ENCODE measurements at regions not wholly inside any gene's neighbourhood (a gene's known extent, or its start where the extent isn't known, plus 50 kb on each side); places are given as distances from the start of the nearest gene placed in this dataset.

DNA sequence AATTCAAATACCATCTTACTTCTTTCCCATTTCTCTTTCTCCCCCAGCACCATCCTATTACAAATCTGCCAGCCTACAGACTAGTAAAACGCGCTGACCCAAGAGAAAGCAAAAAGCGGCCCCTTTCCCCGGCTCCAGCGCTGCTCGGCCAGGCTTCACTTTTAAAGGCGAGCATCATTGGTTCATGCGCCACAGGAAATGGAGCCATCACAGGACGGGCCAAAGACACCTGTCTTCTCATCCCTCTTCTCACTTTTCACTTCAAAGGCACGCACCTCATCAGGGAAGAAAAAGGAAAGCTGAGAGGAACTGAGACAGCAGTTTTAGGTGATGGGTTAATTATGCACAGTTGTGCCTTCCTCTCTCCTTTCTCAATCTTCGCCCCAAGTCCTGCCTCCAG is 664.2 kb upstream of the USP24 start:
- TF ChIP-seq POLR2A (IDR thresholded peaks at IDR 0.05): no peak
- TF ChIP-seq, protein P1, sequence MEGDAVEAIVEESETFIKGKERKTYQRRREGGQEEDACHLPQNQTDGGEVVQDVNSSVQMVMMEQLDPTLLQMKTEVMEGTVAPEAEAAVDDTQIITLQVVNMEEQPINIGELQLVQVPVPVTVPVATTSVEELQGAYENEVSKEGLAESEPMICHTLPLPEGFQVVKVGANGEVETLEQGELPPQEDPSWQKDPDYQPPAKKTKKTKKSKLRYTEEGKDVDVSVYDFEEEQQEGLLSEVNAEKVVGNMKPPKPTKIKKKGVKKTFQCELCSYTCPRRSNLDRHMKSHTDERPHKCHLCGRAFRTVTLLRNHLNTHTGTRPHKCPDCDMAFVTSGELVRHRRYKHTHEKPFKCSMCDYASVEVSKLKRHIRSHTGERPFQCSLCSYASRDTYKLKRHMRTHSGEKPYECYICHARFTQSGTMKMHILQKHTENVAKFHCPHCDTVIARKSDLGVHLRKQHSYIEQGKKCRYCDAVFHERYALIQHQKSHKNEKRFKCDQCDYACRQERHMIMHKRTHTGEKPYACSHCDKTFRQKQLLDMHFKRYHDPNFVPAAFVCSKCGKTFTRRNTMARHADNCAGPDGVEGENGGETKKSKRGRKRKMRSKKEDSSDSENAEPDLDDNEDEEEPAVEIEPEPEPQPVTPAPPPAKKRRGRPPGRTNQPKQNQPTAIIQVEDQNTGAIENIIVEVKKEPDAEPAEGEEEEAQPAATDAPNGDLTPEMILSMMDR (IDR thresholded peaks at IDR 0.05): no peak
- no peaks in the 10 kb centered on the region for H3K27me3 ChIP-seq
- H3K27ac ChIP-seq: no peak overlapping the region
- DNase-seq (no peak), ATAC-seq (no peak)
- WGBS (ENCODE audit: insufficient coverage, low coverage, low lambda C conversion rate, missing lambda C conversion rate): 76% methylated on average over 11 of the region's 11 CpGs
- intact Hi-C loops (cut with DNase I): no loop called here
- no peaks in the 10 kb centered on the region for H3K4me1 ChIP-seq
- H3K4me3 ChIP-seq: no peak overlapping the region
- H3K36me3 ChIP-seq: no peaks in the 10 kb centered on the region
- no peaks in the 10 kb centered on the region for H3K9me3 ChIP-seq

DNA sequence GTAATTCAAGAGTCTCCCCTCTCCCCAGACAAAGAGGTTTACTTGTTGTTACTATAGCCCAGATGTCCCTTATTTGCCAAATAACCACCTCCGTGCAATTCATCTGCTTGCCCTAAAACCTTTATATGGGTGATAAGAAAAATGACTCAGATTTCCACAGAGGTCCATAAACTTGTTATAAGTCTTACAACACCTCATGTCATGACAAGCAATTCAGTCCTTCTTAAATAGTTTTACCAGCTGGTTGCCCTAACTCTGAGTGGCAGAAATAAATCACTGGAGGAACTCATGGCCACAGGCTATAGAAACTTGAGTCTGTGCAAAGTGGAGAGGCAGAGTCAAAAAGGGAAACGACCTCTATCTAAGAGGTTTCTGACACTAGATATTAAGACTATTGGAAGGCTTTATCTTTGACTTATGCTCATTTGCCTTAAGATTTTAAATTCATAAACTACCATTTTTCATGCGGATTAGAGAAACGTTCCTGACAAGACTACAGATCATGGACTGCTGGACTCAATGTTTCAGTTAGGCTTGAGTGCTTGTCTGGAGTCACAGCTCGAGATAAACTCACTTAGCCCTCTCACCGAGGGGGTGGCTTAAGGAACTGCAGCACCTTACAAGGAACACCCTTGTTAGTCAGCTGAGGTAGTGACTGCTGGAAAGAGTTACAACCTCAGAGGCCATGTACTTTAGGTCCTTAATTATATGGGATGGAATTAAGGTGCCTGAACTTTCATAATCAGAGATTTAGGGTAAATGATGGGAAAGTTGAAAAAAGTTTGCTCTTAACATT is 662.5 kb upstream of the USP24 start:
- WGBS (ENCODE audit: insufficient coverage, low coverage, low lambda C conversion rate, missing lambda C conversion rate): 32% methylated on average over 6 of the region's 6 CpGs
- H3K4me1 ChIP-seq: no peaks in the 10 kb centered on the region
- DNase-seq (no peak), ATAC-seq (no peak)
- TF ChIP-seq, protein P1 (IDR thresholded peaks at IDR 0.05): no peak
- no peak for TF ChIP-seq POLR2A (IDR thresholded peaks at IDR 0.05)
- H3K36me3 ChIP-seq: no peaks in the 10 kb centered on the region
- H3K4me3 ChIP-seq: no peak overlapping the region
- no peaks in the 10 kb centered on the region for H3K9me3 ChIP-seq
- no peak overlapping the region for H3K27ac ChIP-seq
- no peaks in the 10 kb centered on the region for H3K27me3 ChIP-seq
- intact Hi-C loops (cut with DNase I): no loop called here

GRCh38 chr1:55876276-55877060 is 661.3 kb upstream of the USP24 start:
- DNase-seq: no peak
- TF ChIP-seq POLR2A (IDR thresholded peaks at IDR 0.05): no peak
- TF ChIP-seq, protein P1 (IDR thresholded peaks at IDR 0.05): no peak
- 80% methylated on average over 1 of the region's 1 CpG for WGBS (ENCODE audit: insufficient coverage, low coverage, low lambda C conversion rate, missing lambda C conversion rate)
- Histone ChIP-seq H3K4me3 (no peak overlapping the region), H3K36me3 (no peaks in the 10 kb centered on the region), H3K4me1 (no peaks in the 10 kb centered on the region), H3K27ac (no peak overlapping the region), H3K27me3 (no peaks in the 10 kb centered on the region), H3K9me3 (no peaks in the 10 kb centered on the region)
- intact Hi-C loops (cut with DNase I): no loop called here
- no peak for ATAC-seq

DNA sequence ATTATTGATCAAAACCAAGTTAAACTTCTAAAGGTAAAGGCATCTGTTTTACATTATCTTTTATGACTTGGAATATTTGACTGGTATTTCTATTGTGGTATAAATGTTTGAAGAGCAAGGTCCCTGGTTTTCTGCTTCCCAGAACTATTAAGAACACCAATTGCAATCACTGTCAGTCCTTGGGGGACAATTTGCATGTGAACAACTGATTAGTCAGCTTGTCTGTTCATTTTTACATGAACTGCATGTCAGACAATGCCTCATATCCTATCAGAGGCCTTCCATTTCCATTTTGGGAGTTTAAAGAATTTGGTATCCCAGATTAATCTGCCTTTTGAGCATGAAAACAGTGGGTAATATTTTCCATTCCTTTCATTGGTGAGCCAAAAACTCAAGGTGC is 654.9 kb upstream of the USP24 start:
- TF ChIP-seq, protein P1 (IDR thresholded peaks at IDR 0.05): no peak
- Histone ChIP-seq H3K36me3 (no peaks in the 10 kb centered on the region), H3K4me1 (no peaks in the 10 kb centered on the region), H3K27ac (no peak overlapping the region), H3K9me3 (no peaks in the 10 kb centered on the region), H3K4me3 (no peak overlapping the region), H3K27me3 (no peaks in the 10 kb centered on the region)
- ATAC-seq (no peak), DNase-seq (no peak)
- intact Hi-C loops (cut with DNase I): no loop called here
